Activated CD4-positive, alpha-beta T cell treated with anti-CD3 and anti-CD28 coated beads, Interleukin-2, amount 50 U/mL, for 48 hours (primary cell): ENCODE measurements at regions not wholly inside any gene's neighbourhood (a gene's known extent, or its start where the extent isn't known, plus 50 kb on each side); places are given as distances from the start of the nearest gene placed in this dataset.

Experiments used
- DNase-seq, 2 experiments: peaks; one replicate each; pipeline ENCODE4 v3.0.0-alpha.2; 2020

DNA sequence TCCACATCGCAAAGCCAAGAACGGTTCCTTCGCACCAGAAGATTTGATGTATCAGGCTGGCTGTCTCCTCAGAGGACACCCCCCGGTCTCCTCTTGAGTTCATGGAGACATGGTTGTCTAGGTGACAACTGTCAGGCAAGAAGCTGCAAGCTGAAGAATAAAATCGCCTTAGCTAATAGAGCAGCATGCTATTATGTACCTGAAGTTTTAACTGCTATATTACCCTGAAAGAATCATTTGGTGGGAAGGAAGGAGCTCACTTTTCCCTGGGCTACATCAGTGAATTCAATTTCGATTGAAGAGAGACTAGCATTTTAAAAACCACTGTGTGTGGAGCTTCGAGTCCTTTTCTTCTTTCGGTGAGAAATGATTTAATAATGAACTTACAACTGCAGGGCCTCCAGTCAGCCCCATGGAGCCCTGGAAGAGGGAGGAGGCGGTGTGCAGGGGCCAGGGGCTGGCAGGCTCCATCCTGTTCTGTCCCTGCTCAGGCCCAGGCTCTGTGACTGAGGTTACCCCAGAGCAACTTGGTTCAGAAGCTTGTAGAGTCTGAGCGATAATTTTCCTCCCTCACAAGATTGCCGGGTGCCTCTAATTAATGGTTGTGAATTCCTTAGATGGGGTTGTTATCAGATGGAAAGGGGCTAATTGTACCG is 191.3 kb downstream of the MID1IP1 start:
- no peak for DNase-seq

DNA sequence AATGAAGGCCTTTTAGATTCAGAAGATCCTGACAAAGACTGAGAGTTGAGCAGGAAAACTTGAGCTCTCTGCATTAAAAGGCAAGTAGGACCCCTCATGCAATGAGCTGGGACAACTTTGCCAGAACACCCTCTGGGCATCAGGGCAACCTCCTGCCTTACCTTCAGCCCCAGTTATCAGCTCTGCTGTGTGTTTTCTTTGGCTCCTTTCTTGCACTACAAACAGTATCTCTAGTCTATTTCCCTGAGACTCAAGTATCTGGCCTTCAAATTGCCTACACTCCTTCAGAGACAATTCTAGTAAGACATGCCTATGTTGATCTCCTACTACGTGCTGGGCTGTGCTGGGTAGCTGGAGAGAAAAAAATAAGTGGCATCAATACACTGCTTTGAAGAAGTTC is 192.2 kb downstream of the MID1IP1 start:
- no peak for DNase-seq

GRCh38 chrX:38999099-38999498 is 197.8 kb downstream of the MID1IP1 start:
- DNase-seq: no peak

DNA sequence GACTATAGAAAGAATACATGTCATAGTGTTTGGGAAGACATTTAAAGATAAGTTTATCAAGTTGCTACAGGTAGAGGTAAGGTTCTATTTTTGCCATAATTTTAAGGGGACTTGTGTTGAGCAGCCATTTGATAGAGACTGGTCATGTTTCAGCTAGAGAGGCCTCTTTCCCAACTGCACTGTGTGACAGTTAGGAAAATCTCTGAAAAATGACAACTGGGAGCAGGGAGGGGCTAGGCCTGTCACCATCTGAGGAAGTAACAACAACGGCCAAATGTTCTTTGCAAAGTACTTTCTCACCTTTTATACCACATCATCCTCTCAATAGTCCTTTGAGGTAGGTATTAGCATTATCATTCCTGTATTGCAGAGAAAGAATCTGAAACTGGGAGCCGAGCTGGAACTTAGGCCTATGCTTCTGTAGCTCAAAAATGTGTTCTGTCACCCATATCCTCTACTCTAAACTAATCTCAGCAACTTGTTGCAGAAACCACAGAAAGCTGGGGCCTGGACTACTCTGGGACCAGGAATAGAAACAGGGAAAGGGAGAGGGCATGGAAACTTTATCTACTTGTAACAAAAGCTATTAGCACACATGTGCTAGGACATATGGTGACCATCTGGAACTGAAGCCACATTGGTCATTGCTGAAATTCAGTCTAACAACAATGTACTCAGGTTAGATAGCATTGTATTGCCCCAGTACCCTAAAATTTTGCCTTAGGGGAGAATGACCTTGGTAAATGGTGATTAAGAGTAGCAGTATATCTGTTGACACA is 198.9 kb downstream of the MID1IP1 start:
- DNase-seq: no peak

DNA sequence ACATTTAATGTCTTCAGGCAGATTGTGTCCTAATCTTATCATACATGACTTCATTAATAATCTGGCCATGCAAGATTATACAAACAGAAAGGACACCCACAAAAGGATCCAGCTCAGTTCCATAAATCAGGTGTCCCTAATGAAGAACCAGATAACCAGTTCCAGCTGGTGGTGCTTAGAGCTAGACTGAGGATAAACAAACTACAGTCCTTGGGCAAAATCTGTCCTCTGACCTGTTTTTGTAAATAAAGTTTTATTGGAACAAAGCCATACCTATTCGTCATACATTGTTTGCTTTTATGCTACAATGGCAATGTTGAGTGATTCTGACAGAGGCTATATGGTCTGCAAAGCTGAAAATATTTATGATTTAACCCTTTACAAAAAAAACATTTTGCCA is 199.5 kb downstream of the MID1IP1 start:
- DNase-seq: no peak

GRCh38 chrX:39002466-39002865 is 201.2 kb downstream of the MID1IP1 start:
- DNase-seq: no peak

DNA sequence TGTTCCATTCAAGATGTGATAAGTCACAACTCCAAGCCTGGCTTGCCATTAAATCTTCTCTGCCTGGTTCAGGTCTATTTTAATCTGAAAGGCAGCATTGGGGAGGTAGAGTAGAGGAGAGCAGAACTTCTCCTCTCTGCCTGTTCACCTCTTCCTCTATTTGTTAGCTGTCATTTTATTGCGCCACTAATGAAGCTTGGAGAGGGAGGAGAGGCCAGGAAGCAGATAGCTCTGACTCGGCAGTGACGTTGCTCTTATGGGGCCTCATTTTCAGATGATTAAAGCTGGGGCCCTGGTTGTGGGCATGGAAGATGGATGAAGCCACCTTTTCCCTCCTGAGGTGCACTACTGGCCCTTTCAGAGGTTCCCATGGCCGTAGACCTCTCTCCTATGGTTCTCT is 207.3 kb downstream of the MID1IP1 start:
- DNase-seq: no peak

DNA sequence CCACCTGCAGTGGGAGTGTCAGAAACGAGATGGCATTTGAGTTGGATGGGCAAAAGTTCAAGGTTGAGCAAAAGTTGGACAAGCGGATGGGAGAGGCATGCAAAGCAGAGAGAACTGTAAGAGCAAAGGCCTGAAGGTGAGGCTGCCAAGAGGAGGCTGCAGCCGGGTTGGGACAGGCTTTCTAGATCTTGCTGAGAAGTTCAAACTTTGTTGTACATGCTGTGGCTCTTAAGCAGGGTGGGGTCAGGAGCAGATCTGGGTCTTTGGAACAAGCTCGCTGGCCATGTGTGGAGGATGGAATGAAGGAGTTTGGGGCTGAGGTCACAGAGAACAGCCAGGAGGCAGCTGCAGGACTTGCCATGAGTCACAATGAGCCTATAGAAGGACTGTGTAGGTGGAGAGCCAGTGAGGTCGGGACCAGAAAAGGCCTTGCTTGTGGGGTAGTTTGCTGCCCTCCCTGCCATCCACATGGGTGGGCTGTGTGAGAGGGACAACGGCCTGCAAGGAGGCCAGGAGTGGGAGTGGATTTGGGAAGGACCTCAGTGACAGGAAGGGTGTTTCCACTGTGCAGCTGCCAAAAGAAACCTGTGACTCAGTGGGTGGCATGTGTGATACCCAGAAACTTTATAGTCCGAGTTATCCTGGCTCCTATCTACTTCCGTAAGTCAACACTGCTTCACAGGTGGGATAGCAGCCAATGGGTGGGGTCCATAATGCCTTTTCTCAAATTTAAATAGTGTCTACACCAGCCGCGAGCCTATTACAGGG is 210.4 kb downstream of the MID1IP1 start:
- no peak for DNase-seq

DNA sequence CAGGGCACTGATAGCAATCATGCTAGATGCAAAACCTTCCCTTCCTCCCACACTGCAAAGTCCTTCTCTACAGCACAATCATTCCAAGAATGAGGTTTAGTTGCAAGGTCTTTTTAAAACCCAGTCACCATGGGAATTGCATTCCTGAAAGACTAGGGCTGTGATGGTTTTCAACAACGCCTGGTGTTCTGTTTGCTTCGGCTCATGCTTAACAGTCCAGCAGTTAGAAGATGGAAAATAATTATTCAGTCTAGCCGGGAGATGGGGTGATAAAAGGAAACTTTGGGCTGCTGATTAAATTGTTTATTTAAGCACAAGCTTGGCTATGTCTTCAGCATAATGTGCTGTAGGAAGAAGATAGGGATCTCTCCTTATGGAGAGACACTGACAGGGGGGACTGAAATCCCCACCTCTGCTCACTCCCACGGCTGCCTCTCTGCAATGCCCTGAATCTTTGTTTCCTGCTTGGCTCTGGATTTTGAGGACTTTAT is 211.4 kb downstream of the MID1IP1 start:
- DNase-seq: no peak

DNA sequence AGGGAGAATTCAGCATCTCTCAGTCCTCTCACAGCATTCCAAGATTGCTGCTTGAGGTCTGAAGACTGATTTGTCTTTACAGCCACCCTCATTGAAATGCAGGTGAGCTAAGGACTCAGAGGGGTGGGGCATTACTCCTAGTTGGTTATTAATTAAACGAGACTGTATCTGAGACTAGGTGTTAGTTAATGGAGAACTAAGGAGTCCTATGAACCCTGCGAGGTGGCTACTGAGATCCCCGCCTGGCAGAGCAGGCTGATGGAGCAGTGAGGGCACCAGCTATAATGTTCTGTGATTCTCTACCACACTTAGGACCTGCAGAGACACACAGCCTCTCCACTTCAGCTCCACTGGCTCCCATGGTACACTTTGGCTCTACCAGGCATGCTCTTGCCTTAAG is 215.3 kb downstream of the MID1IP1 start:
- DNase-seq: no peak

DNA sequence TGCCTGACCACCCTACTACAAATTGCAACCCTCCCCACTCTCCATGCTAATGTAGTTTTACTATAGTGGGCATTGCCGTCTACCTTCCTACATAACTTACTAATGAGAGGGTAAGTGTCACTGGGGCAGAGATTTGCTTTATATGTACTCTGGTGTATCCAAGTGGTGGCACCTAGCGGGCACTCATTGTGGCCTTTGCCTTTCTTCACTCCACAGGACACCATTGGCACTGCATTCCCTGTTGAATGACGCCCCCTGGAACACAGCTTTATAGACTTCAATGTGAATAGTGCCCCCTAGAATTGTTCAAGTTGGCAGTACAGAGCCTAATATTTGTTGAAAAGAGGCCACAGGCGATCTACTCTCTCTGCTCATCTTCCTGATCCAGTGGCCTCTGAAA is 215.8 kb downstream of the MID1IP1 start:
- no peak for DNase-seq

DNA sequence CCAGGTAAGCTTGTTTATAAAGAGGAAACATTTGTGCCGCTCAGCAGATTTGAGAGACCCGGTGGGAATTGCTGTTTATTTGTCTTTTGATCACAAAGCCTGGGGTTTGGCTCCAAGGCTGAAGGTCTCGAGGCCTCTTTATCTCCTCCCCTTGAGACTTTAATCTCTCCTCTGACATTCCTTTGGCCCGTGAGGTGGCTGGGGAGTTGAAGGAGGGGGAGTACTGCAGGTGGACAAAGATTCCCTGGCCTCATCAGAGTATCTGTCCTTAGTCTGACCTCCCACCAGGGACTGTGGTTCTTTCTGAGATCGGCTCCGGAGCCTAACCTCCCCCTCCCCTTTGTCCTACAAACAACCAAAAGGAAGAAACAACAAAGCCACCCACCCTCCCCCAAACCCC is 216.5 kb downstream of the MID1IP1 start:
- DNase-seq: no peak

DNA sequence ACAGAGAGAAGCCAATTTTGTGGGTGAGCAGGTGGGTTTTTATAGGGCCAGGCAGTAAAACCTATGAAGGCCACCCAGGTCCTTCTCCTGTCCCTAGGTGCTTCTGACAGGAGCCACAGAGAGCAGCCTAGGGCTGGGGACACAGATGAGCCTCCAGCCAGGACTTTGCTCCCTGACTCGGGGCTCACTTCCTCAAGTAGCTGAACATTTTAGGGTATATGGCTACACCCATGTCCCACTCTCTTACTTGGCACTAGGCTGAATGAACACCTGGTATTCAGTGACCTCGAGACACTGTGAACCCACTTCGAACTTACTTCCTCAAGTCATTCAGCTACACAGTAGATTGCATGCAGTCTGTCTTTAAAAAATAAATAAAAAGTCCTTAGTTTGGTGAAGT is 217.3 kb downstream of the MID1IP1 start:
- DNase-seq: no peak

DNA sequence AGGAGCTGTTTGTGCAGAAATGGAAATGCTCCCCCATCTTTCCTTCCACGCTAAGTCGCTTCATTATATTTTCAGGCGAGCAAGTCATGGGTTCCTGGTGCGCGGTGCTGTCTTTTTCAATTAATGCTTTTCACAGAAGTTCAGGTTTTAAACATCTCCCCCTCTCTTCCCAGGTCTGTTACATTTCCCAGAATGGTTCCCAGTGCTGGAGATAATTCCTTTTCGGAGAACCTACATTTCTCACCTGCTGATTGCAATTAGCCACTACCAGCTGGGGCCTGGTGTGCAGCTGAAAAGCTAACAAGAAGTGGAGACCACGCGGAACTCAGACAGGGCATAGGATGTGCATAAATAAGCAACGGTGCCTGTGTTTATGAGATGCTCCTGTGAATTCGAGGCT is 217.8 kb downstream of the MID1IP1 start:
- DNase-seq: no peak

DNA sequence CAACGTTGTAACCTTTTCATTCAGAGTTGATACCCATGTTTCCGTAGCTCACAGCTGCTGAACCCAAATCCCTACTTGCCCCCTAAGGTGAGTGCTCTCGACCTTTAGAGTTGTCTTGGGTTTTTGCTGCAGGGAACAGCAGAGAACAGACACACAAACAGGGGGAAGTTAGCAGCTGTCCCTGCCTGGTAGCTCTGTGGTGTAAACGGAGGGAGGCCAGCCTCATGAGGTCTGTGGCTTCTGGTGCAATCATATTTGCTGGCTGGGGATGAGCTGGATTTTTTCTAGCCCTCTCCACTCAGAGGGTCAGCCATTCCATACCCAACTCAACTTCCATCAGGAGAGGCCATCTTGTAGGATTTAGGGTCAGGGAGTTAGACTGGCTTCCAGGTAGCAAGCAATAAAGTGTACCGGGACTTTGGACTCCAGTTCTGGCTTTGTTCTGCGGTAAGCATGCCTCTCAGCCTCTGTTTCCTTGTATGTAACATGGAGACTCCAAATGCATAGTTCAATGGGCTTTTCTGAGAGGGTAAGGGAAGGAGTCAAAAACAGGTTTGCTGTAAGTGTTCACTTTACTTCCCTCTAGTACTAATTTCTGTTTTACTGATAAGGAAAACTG is 218.9 kb downstream of the MID1IP1 start:
- no peak for DNase-seq

DNA sequence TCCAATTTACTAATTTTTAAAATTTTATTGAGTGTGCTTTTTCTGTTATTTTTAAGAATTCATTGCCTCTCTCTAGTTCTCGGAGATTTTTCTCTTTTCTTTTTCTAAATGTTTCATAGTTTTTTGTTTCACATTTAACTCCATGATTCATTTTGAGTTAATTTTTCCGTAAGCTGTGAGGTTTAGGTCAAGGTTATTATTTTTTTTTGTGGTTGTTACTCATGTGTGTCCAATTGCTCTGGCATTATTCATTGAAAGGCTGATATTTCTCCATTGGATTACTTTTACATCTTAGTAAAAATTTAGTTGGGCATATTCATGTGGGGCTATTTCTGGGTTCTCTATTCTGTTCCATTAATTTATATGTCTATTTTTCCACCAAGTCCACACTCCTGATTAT is 220.8 kb downstream of the MID1IP1 start:
- DNase-seq: no peak

DNA sequence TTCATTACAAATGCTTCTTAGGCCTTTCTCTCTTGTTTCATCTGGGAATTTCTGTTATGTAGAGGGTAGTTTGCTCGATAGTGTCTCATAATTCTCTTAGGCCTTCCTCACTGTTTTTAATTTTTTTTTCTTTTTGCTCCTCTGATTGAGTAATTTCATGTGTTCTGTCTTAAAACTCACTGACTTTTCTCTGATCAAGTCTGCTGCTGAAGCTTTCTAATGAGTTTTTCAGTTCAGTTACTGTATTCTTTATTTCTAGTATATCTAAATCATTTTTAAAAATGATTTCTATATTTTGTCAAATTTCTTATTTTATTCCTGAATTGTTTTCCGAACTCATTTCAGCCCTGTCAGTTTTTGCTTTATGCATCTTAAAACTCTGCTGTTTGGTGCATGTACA is 228.0 kb downstream of the MID1IP1 start:
- no peak for DNase-seq

- no peak for DNase-seq
Observed at GRCh38 chrX:39030636-39031035, 229.4 kb downstream of the MID1IP1 start.

DNA sequence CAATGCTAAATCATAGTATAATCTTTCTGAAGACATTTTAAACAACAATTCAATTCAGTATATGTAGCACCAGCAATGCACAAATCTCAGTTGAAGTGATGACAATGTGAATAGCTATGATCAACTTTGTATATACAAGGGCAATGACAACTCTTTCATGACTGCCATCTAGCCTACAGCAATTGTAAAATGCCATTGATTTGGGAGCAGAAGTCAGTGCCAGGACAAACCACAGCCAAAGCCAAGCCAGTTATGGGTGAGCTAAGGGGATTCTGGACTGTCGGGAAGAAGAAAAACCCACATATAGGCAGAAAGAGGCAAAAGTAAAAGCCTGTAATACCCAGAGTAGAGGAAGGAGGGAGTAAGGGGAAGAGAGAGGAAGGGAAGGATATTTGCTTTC is 238.6 kb downstream of the MID1IP1 start:
- DNase-seq: no peak

DNA sequence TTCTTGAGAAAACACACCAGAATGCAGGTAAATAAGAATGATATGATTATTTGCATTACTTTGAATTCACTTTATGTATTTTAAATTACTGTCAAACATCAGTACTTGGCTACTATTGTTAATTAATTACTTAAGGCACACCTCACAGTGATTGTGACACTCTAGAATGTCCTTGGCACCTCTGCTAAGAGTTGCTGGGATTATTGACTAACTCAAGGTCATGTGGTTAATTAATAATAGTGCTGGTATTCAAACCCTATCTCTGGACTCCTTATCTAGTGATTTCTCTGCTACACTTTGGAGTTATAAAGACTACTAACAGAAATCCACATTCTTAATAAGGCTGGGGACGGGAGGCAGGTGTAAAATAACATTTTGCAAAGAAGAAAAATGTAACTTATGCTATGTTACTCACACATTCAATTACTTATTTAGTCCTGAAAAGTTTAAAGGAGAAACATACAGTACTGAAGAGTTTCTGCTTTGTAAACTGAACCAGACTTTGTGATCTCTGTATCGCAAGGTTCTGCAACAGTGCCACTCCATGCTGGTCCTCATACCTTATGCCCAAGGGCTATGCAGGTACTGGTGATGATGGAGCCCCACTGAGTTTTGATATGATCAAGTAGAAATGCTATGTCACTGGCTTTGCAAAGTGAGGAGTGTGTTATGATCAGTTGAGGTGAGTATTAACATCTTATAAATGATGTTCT is 242.7 kb downstream of the MID1IP1 start:
- DNase-seq: no peak

DNA sequence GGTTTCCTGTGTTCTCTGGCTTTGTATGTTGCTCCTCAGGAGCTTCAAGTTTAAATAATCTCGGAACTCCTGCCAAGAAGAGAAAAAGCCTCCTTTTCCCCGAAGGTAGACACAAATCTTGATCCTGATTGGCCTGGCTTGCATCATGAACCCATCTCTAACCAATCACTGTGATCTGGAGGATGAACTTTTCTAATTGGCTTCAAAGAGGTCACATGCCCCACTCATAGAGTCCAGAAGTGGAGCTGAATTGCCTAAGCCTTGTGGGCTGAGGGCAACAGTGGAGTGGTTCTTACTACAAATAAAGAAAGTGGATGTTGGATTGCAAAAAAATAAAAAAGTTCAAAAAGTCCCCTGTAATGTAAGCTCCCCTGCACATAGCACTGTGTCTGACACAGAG is 245.9 kb downstream of the MID1IP1 start:
- DNase-seq: no peak

DNA sequence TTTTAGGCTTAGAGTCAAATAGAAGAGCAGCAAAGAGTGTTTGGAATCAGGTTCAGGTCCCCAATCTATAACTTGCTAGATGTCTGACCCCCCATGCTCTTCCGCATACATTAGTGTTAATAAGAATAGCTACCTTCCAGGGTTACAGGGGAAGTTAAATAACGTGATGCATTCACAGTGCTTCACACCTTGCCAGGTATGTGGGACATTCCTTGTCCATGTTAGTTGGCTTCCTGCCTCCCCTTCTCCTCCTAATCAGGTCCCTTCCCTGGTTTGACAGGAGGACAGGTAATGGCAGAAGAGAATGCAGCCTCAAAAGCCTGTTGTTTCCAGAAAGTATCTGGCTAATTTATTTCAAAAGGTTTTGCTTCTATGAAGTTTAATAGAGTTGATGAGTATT is 248.7 kb downstream of the MID1IP1 start:
- DNase-seq: no peak

GRCh38 chrX:39050427-39050826 is 249.2 kb downstream of the MID1IP1 start:
- no peak for DNase-seq
